ENCODE measurements at regions not wholly inside any gene's neighbourhood (a gene's known extent, or its start where the extent isn't known, plus 50 kb on each side); places are given as distances from the start of the nearest gene placed in this dataset.

- no peak for DNase-seq (ENCODE audit: low read depth in 2 of 2)
Measured at GRCh38 chr6:14965424-14966075, 280.3 kb upstream of the JARID2 start.

GRCh38 chr6:14966096-14966905 lies 279.6 kb upstream of the JARID2 start:
- no peak for DNase-seq (ENCODE audit: low read depth in 2 of 2)

- no peak for DNase-seq (ENCODE audit: low read depth in 2 of 2)
Measured at GRCh38 chr6:14966906-14967711, 278.8 kb upstream of the JARID2 start.

GRCh38 chr6:14968056-14968637 lies 277.7 kb upstream of the JARID2 start:
- DNase-seq (ENCODE audit: low read depth in 2 of 2) = no peak

GRCh38 chr6:14969126-14969525 lies 276.7 kb upstream of the JARID2 start:
- DNase-seq (ENCODE audit: low read depth in 2 of 2) = no peak

DNA sequence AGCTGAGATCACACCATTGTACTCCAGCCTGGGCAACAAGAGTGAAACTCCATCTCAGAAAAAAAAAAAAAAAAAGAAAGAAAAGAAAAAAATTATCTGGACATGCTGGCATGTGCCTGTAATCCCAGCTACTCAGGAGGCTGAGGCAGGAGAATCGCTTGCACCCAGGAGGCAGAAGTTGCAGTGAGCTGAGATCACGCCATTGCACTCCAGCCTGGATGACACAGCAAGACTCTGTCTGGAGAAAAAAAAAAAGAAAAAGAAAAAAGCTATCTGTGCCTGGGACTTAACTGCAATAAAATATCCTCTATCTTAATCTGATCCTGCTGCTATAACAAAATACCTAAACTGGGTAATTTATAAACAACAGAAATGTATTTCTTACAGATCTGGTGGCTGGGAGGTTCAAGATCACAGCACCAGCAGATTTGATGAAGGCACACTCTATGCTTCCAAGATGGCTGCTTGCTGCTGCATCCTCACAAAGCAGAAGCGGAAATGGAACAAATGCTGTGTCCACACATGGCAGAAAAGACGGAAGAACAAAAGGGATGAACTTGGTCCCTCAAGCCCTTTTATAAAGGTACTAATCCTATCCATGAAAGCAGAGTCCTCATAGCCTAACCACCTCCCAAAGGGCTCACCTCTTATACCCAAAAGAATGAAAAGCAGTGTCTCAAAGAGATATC lies 273.3 kb upstream of the JARID2 start:
- no peak for DNase-seq (ENCODE audit: low read depth in 2 of 2)

- DNase-seq (ENCODE audit: low read depth in 2 of 2) = no peak
Measured at GRCh38 chr6:14974372-14974771, 271.5 kb upstream of the JARID2 start.

- no peak for DNase-seq (ENCODE audit: low read depth in 2 of 2)
Measured at GRCh38 chr6:14974792-14975470, 270.9 kb upstream of the JARID2 start.

- DNase-seq (ENCODE audit: low read depth in 2 of 2) = no peak
Measured at GRCh38 chr6:14975471-14975817, 270.4 kb upstream of the JARID2 start.

GRCh38 chr6:14977747-14978382 lies 268.0 kb upstream of the JARID2 start:
- DNase-seq (ENCODE audit: low read depth in 2 of 2) = no peak

- no peak for DNase-seq (ENCODE audit: low read depth in 2 of 2)
Measured at GRCh38 chr6:14981960-14982359, 263.9 kb upstream of the JARID2 start.

- DNase-seq (ENCODE audit: low read depth in 2 of 2) = no peak
Measured at GRCh38 chr6:14983599-14984518, 262.0 kb upstream of the JARID2 start.

DNA sequence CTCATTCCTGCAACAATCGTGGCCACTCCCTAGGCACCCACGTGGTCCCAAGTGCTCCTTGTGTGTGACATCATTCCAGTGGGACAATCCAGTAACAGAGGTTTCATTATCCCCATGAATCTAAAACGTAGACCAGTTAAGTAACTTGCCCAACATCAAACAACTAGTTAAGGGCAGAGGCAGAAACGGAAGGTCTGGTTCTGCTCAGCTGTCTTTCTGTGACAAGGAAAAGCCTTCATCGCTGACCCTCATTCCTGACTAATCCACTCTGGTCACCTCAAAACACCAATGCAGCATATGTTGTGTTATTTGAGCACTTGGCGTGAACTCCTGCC lies 261.4 kb upstream of the JARID2 start:
- no peak for DNase-seq (ENCODE audit: low read depth in 2 of 2)

DNA sequence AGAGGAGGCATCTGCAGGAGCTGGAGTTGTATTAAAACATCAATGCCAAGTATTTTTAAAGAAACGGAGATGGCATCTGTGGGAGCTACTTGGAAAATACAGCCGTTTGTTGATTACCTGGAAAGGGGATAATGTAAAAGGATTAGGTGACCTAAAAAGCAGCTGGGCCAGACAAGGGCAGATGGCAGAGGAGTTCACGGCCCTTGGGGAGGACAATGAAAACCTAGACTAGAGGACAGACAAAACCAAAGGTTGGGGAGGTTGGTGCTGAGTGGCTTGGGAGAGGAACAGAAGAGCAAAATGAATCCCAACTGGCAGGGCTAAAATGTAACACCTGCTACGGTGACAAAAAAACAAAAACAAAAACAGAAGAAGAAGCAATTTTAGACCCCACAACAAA lies 260.5 kb upstream of the JARID2 start:
- no peak for DNase-seq (ENCODE audit: low read depth in 2 of 2)

DNA sequence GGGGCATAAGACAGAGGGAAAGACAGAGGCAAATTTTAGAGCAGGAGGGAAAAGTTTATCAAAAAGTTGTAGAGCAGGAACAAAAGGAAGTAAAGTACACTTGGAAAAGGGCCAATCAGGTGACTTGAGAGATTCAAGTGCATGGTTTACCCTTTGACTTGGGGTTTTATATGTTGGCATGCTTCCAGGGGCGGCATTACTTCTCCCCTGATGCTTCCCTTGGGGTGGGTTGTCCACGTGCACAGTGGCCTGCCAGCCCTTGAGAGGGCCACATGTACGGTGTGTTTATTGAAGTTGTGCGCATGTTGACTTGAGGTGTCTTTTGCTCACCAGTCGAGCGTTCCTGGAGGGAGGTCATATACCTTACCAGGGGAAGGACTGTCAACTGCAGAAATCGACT lies 259.5 kb upstream of the JARID2 start:
- DNase-seq (ENCODE audit: low read depth in 2 of 2) = no peak

DNA sequence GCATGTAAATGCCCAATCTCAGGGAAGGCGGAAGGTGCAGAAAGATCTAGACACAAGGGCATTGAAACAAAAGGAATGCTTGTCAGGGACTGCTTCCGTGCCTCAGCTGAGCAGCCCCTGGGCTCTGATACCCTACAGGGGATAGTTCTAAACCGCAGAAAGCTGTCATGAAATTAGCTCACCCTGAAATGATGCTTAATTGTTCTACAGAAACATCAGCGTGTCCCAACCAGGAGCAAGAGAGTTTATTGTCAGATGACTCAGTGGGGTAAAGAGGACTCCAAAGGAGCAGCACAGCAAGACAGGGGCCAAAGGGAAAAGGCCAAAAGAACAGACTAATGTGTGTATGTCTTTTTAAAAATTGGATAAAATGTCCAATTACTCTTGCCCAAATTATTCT lies 258.4 kb upstream of the JARID2 start:
- DNase-seq (ENCODE audit: low read depth in 2 of 2) = no peak

GRCh38 chr6:14992382-14992781 lies 253.5 kb upstream of the JARID2 start:
- DNase-seq (ENCODE audit: low read depth in 2 of 2) = no peak

GRCh38 chr6:14995208-14995607 lies 250.7 kb upstream of the JARID2 start:
- DNase-seq (ENCODE audit: low read depth in 2 of 2) = no peak

DNA sequence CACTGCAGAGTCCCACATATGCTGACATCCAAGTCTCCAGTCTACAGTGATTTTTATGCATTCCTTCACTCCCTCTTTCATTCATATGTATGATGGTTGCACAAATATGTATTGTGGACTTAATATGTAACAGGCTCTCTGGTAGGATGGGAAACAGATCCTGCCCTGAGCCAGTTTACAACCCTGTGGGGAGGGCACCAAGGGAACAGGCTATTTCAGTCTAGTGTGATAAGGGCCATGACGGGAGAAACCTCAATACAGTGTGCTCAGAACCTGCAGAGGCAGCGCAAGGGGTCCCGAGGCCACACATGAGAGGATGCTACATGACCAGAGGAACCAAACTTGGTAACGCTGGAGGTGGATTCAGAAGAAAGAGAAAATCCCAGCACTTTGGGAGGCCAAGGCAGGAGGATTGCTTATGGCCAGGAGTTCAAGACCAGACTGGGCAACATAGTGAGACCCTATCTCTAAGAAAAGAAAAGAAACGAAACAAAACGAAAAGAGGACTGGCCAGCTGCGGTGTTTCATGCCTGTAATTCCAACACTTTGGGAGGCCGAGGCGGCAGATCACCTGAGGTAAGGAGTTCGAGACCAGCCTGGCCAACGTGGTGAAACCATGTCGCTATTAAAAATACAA lies 249.8 kb upstream of the JARID2 start:
- no peak for DNase-seq (ENCODE audit: low read depth in 2 of 2)
